ENCODE measurements at regions not wholly inside any gene's neighbourhood (a gene's known extent, or its start where the extent isn't known, plus 50 kb on each side); places are given as distances from the start of the nearest gene placed in this dataset.

DNA sequence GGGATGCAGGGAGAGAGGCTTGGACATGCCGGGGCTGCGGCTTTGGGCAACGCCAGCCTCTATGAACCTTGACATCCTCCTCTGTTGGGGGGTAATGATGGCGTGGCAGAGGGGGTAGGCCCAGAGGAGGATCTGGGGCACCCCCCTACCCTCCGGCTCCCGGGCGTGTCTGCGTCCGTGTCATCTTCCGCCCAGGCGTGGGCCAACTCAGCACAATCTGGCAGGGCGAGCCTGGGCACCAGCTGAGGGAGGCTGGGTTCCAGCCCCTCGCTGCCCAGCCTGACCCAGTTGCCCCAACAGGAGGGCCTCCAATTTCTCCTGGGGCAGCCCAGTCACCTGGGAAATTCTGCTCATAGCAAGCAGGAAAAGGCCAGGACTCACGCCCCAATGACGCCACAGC, 62.9 kb upstream of the IL17B start:
- intact Hi-C loops (cut with micrococcal nuclease) = loop anchor here (1.0 kb wide), 1 partner anchor 122 kb away; no protein-coding TSS in a partner anchor
- TF ChIP-seq, protein P1, sequence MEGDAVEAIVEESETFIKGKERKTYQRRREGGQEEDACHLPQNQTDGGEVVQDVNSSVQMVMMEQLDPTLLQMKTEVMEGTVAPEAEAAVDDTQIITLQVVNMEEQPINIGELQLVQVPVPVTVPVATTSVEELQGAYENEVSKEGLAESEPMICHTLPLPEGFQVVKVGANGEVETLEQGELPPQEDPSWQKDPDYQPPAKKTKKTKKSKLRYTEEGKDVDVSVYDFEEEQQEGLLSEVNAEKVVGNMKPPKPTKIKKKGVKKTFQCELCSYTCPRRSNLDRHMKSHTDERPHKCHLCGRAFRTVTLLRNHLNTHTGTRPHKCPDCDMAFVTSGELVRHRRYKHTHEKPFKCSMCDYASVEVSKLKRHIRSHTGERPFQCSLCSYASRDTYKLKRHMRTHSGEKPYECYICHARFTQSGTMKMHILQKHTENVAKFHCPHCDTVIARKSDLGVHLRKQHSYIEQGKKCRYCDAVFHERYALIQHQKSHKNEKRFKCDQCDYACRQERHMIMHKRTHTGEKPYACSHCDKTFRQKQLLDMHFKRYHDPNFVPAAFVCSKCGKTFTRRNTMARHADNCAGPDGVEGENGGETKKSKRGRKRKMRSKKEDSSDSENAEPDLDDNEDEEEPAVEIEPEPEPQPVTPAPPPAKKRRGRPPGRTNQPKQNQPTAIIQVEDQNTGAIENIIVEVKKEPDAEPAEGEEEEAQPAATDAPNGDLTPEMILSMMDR (IDR thresholded peaks at IDR 0.05) = no peak
- no peak overlapping the region for H3K4me3 Mint-ChIP-seq
- peaks cover 13% of the 10 kb centered on the region for H3K4me1 Mint-ChIP-seq (ENCODE audit: low read depth)
- ChIA-PET CTCF (interaction anchor here (0.6 to 8.6 kb wide), 37 partner anchors 8 to 177 kb away, joined by 3 to 71 read pairs (median 4); partner anchors contain the start of gene CSNK1A1), POLR2A (interaction anchor here (1.7 kb wide), 1 partner anchor 44 kb away, joined by 4 read pairs; no protein-coding TSS in a partner anchor)
- no peaks in the 10 kb centered on the region for H3K27me3 Mint-ChIP-seq
- DNase-seq (no peak), ATAC-seq (no peak)
- no peaks in the 10 kb centered on the region for H3K9me3 Mint-ChIP-seq
- no peak overlapping the region for H3K27ac Mint-ChIP-seq
- H3K36me3 Mint-ChIP-seq (ENCODE audit: low read depth) = no peaks in the 10 kb centered on the region

DNA sequence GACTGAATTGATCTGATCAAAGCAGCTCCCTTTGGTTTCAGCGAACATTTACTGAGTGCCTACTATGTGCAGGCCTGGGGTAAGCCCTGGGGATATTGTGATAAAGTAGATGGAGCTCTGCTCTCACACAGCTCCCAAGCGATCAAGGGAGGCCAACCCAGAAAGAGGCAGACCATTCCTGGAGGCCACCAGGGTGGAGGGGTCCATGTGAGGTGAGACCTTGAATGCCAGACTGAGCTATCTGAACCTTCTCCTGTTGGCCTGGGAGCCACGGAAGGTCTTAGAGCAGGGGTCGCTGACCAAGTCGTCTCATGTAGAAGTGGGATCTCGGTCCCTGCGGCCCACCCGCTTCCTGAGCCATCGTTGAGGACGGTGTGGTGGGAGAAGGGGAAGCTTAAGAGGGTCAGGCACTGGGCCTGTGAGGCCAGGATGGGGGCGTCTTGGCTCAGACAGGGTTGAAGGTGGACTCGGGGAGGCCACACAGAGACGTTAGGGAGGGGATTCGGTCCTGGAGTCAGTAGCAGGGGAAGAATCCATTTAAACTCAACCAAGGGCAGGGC, 62.2 kb upstream of the IL17B start:
- H3K27me3 Mint-ChIP-seq = peaks cover 1% of the 10 kb centered on the region
- peaks cover 13% of the 10 kb centered on the region for H3K4me1 Mint-ChIP-seq (ENCODE audit: low read depth)
- H3K36me3 Mint-ChIP-seq (ENCODE audit: low read depth) = no peaks in the 10 kb centered on the region
- H3K9me3 Mint-ChIP-seq = no peaks in the 10 kb centered on the region
- TF ChIP-seq, protein P1 (IDR thresholded peaks at IDR 0.05) = no peak
- ChIA-PET CTCF (interaction anchor here (0.8 to 8.6 kb wide), 26 partner anchors 9 to 177 kb away, joined by 3 to 71 read pairs (median 4); partner anchors contain the start of gene CSNK1A1), POLR2A (interaction anchor here (0.9 to 1.7 kb wide), 2 partner anchors 45 to 56 kb away, joined by 3 to 4 read pairs; no protein-coding TSS in a partner anchor)
- no peak for ATAC-seq
- intact Hi-C loops (cut with micrococcal nuclease) = no loop called here
- no peak for DNase-seq
- no peak overlapping the region for H3K27ac Mint-ChIP-seq
- no peak overlapping the region for H3K4me3 Mint-ChIP-seq

DNA sequence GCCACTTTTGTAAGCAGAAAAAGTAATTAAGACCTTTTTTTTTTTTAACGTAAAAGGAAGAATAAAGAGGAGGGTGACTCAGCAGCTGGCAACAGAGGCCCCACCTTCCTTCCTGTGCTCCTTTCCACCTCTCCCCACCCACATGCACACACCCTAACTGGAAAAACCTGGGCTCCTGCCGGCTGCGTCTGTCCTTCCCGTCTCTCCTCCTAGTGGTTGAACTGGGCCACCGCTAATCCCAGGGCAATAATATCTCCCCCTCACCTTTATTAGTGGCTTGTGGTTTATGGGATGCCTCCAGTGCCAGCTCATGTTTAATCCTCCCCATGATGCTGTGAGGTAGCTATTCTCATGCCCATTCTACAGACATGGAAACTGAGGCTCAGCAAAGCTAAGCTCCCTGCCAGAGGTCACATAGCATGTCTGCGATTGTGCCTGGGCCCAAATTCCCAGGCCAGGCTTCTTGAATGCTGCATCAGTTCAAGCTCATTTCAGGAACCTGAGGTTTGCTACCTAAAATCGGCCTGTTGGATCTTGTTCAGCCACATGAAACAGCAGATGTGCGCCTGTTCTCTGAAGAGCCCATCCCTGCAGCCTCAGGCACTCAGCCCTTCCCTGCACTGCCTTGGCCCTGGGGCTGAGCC, 60.9 kb upstream of the IL17B start:
- H3K4me3 Mint-ChIP-seq = no peak overlapping the region
- intact Hi-C loops (cut with micrococcal nuclease) = loop anchor here (10.0 kb wide), 1 partner anchor 125 kb away; no protein-coding TSS in a partner anchor
- ChIA-PET POLR2A (interaction anchor here (0.9 to 1.1 kb wide), 3 partner anchors 18 to 178 kb away, joined by 3 to 4 read pairs (median 3); no protein-coding TSS in a partner anchor), CTCF (interaction anchor here (0.9 to 8.6 kb wide), 12 partner anchors 11 to 147 kb away, joined by 3 to 71 read pairs (median 6); partner anchors contain the start of gene CSNK1A1)
- H3K36me3 Mint-ChIP-seq (ENCODE audit: low read depth) = no peaks in the 10 kb centered on the region
- H3K9me3 Mint-ChIP-seq = no peaks in the 10 kb centered on the region
- peaks cover 13% of the 10 kb centered on the region for H3K4me1 Mint-ChIP-seq (ENCODE audit: low read depth)
- peaks cover 1% of the 10 kb centered on the region for H3K27me3 Mint-ChIP-seq
- ATAC-seq (no peak), DNase-seq (peak; percentile 22)
- H3K27ac Mint-ChIP-seq = no peak overlapping the region
- TF ChIP-seq, protein P1 (IDR thresholded peaks at IDR 0.05) = no peak

DNA sequence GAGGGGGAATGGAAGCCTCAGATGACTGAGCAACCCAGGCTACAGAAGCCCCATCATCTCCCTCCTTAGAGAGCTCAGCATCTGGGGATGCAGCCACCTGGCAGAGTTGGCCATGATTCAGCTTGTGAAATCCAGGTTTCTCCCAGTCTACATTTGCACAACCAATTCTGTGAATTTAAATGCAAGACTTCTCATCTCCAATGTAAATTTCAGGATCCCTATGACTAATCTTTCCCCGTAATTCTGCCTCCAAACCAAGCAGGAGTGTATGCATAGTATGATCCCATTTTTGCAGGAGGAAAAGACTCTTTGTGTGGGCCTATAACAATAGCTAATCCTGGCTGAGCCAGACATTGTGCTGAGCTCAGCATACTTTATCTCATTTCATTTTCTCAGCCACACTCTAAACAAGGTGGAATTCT, 59.6 kb upstream of the IL17B start:
- Mint-ChIP-seq H3K36me3 (ENCODE audit: low read depth) (no peaks in the 10 kb centered on the region), H3K4me1 (ENCODE audit: low read depth) (peaks cover 13% of the 10 kb centered on the region), H3K9me3 (no peaks in the 10 kb centered on the region), H3K27ac (no peak overlapping the region), H3K27me3 (peaks cover 1% of the 10 kb centered on the region), H3K4me3 (no peak overlapping the region)
- ChIA-PET CTCF (interaction anchor here (1.2 to 8.6 kb wide), 7 partner anchors 10 to 128 kb away, joined by 3 to 71 read pairs (median 8); no protein-coding TSS in a partner anchor), POLR2A (interaction anchor here (1.0 kb wide), 1 partner anchor 142 kb away, joined by 3 read pairs; no protein-coding TSS in a partner anchor)
- TF ChIP-seq, protein P1 (IDR thresholded peaks at IDR 0.05) = no peak
- DNase-seq (no peak), ATAC-seq (no peak)
- intact Hi-C loops (cut with micrococcal nuclease) = loop anchor here (10.0 kb wide), 1 partner anchor 124 kb away; no protein-coding TSS in a partner anchor
